NB4 (cell line): ENCODE measurements at regions not wholly inside any gene's neighbourhood (a gene's known extent, or its start where the extent isn't known, plus 50 kb on each side); places are given as distances from the start of the nearest gene placed in this dataset.

ENCODE experiments used
- DNase-seq: peaks from one replicate; pipeline ENCODE4 v3.0.0; 2010; ENCODE audit warnings: low read depth
- H3K4me3 ChIP-seq: one replicate; pipeline ENCODE4 v1.5.1; 2011; ENCODE audit warnings: mild to moderate bottlenecking, low read depth, low read length, moderate library complexity
- CTCF ChIP-seq: IDR thresholded peaks from one replicate; pipeline ENCODE4 v1.5.1; 2012; ENCODE audit warnings: low read depth, low read length
- MAX ChIP-seq: IDR thresholded peaks from 2 replicates; pipeline ENCODE4 v1.6.1; 2011; ENCODE audit warnings: low read depth, low read length
- MYC ChIP-seq: IDR thresholded peaks from 2 replicates; pipeline ENCODE4 v1.6.1; 2011; ENCODE audit warnings: low read depth, low read length
- POLR2A ChIP-seq: IDR thresholded peaks from 2 replicates; pipeline ENCODE4 v1.6.1; 2011; ENCODE audit warnings: mild to moderate bottlenecking; ENCODE audit not compliant: insufficient read length; ENCODE audit errors: extremely low read depth

- TF ChIP-seq MAX (no peak), MYC (no peak), POLR2A (no peak), CTCF (no peak)
- no peak overlapping the region for H3K4me3 ChIP-seq
- no peak for DNase-seq
Observed at GRCh38 chr5:126079266-126079665, 343.9 kb upstream of the GRAMD2B start.

GRCh38 chr5:126081209-126081608 lies 342.0 kb upstream of the GRAMD2B start:
- TF ChIP-seq POLR2A (no peak), MAX (no peak), MYC (no peak), CTCF (no peak)
- no peak for DNase-seq
- H3K4me3 ChIP-seq: no peak overlapping the region

- TF ChIP-seq MAX: no peak
- TF ChIP-seq MYC: no peak
- TF ChIP-seq CTCF: no peak
Observed at GRCh38 chr5:126093041-126093440, 330.2 kb upstream of the GRAMD2B start.

GRCh38 chr5:126093718-126094117 lies 329.5 kb upstream of the GRAMD2B start:
- H3K4me3 ChIP-seq: no peak overlapping the region
- no peak for DNase-seq
- no peak for TF ChIP-seq MAX
- no peak for TF ChIP-seq CTCF
- no peak for TF ChIP-seq POLR2A
- TF ChIP-seq MYC: no peak

More at GRCh38 chr5:126093041-126093440, 330.2 kb upstream of the GRAMD2B start:
- no peak overlapping the region for H3K4me3 ChIP-seq
- no peak for DNase-seq

- no peak for DNase-seq
- H3K4me3 ChIP-seq: no peak overlapping the region
- no peak for TF ChIP-seq CTCF
- TF ChIP-seq MAX: no peak
Observed at GRCh38 chr5:126094991-126095390, 328.2 kb upstream of the GRAMD2B start.

- DNase-seq: no peak
- no peak overlapping the region for H3K4me3 ChIP-seq
- TF ChIP-seq POLR2A (no peak), MYC (no peak), CTCF (no peak), MAX (no peak)
Observed at GRCh38 chr5:126096442-126097006, 326.7 kb upstream of the GRAMD2B start.
